ENCODE measurements at regions not wholly inside any gene's neighbourhood (a gene's known extent, or its start where the extent isn't known, plus 50 kb on each side); places are given as distances from the start of the nearest gene placed in this dataset.

GRCh38 chr12:58980768-58981167 lies 60.5 kb upstream of the LRIG3 start:
- no peak for DNase-seq (ENCODE audit: low spot score)

- no peak for DNase-seq (ENCODE audit: low spot score)
These were observed 58.4 kb upstream of the LRIG3 start for GRCh38 chr12:58978717-58979116.

- DNase-seq (ENCODE audit: low spot score): no peak
These were observed 57.2 kb upstream of the LRIG3 start for GRCh38 chr12:58977476-58977875.

- DNase-seq (ENCODE audit: low spot score): no peak
These were observed 55.8 kb upstream of the LRIG3 start for GRCh38 chr12:58976146-58976545.
